ENCODE measurements at regions not wholly inside any gene's neighbourhood (a gene's known extent, or its start where the extent isn't known, plus 50 kb on each side); places are given as distances from the start of the nearest gene placed in this dataset.

GRCh38 chr3:189053322-189053721, 118.4 kb upstream of the TPRG1 start:
- no peak for TF ChIP-seq CTCF (CRISPR knock-in tag; IDR thresholded peaks at IDR 0.05)
- TF ChIP-seq ZNF639 (CRISPR knock-in tag; conservative IDR thresholded peaks at IDR 0.05), result no peak
- TF ChIP-seq SIN3A (IDR thresholded peaks at IDR 0.05; ENCODE audit: borderline replicate concordance, low read depth, low read length), result no peak
